K562 (cell line): ENCODE measurements at regions not wholly inside any gene's neighbourhood (a gene's known extent, or its start where the extent isn't known, plus 50 kb on each side); places are given as distances from the start of the nearest gene placed in this dataset.

Experiments
- TF ChIP-seq, protein P1 (sequence below): fragments of 450-650 bp; IDR thresholded peaks from 2 replicates; pipeline ENCODE4 v1.6.1; 2016; ENCODE audit warnings: mild to moderate bottlenecking, moderate library complexity

DNA sequence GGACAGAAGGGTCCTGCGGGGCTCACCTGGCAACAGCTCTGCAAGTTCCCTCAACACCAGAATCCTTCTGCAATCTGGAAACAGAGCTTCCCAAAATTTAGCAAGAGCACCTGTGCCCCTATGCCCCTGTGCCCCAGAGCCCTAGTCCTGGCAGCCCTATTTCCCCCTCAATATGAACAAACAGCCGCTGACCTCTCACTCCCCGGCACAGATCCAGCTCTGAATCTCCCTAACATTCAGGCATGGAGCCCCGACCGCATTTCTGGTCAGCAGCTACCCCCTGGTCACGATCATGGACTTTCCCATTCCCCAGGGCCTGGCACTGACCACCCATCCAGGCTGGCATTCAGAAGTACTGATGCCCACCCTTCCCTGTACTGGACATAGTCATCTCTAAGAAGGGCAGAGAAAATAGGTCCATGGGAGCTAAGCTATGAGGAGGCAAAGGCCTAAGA lies 110.8 kb upstream of the SMURF2 start (continued):
- TF ChIP-seq, protein P1, sequence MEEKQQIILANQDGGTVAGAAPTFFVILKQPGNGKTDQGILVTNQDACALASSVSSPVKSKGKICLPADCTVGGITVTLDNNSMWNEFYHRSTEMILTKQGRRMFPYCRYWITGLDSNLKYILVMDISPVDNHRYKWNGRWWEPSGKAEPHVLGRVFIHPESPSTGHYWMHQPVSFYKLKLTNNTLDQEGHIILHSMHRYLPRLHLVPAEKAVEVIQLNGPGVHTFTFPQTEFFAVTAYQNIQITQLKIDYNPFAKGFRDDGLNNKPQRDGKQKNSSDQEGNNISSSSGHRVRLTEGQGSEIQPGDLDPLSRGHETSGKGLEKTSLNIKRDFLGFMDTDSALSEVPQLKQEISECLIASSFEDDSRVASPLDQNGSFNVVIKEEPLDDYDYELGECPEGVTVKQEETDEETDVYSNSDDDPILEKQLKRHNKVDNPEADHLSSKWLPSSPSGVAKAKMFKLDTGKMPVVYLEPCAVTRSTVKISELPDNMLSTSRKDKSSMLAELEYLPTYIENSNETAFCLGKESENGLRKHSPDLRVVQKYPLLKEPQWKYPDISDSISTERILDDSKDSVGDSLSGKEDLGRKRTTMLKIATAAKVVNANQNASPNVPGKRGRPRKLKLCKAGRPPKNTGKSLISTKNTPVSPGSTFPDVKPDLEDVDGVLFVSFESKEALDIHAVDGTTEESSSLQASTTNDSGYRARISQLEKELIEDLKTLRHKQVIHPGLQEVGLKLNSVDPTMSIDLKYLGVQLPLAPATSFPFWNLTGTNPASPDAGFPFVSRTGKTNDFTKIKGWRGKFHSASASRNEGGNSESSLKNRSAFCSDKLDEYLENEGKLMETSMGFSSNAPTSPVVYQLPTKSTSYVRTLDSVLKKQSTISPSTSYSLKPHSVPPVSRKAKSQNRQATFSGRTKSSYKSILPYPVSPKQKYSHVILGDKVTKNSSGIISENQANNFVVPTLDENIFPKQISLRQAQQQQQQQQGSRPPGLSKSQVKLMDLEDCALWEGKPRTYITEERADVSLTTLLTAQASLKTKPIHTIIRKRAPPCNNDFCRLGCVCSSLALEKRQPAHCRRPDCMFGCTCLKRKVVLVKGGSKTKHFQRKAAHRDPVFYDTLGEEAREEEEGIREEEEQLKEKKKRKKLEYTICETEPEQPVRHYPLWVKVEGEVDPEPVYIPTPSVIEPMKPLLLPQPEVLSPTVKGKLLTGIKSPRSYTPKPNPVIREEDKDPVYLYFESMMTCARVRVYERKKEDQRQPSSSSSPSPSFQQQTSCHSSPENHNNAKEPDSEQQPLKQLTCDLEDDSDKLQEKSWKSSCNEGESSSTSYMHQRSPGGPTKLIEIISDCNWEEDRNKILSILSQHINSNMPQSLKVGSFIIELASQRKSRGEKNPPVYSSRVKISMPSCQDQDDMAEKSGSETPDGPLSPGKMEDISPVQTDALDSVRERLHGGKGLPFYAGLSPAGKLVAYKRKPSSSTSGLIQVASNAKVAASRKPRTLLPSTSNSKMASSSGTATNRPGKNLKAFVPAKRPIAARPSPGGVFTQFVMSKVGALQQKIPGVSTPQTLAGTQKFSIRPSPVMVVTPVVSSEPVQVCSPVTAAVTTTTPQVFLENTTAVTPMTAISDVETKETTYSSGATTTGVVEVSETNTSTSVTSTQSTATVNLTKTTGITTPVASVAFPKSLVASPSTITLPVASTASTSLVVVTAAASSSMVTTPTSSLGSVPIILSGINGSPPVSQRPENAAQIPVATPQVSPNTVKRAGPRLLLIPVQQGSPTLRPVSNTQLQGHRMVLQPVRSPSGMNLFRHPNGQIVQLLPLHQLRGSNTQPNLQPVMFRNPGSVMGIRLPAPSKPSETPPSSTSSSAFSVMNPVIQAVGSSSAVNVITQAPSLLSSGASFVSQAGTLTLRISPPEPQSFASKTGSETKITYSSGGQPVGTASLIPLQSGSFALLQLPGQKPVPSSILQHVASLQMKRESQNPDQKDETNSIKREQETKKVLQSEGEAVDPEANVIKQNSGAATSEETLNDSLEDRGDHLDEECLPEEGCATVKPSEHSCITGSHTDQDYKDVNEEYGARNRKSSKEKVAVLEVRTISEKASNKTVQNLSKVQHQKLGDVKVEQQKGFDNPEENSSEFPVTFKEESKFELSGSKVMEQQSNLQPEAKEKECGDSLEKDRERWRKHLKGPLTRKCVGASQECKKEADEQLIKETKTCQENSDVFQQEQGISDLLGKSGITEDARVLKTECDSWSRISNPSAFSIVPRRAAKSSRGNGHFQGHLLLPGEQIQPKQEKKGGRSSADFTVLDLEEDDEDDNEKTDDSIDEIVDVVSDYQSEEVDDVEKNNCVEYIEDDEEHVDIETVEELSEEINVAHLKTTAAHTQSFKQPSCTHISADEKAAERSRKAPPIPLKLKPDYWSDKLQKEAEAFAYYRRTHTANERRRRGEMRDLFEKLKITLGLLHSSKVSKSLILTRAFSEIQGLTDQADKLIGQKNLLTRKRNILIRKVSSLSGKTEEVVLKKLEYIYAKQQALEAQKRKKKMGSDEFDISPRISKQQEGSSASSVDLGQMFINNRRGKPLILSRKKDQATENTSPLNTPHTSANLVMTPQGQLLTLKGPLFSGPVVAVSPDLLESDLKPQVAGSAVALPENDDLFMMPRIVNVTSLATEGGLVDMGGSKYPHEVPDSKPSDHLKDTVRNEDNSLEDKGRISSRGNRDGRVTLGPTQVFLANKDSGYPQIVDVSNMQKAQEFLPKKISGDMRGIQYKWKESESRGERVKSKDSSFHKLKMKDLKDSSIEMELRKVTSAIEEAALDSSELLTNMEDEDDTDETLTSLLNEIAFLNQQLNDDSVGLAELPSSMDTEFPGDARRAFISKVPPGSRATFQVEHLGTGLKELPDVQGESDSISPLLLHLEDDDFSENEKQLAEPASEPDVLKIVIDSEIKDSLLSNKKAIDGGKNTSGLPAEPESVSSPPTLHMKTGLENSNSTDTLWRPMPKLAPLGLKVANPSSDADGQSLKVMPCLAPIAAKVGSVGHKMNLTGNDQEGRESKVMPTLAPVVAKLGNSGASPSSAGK, result no peak
- TF ChIP-seq, all 486 proteins: peak for 0
